ENCODE measurements at regions not wholly inside any gene's neighbourhood (a gene's known extent, or its start where the extent isn't known, plus 50 kb on each side); places are given as distances from the start of the nearest gene placed in this dataset.

DNA sequence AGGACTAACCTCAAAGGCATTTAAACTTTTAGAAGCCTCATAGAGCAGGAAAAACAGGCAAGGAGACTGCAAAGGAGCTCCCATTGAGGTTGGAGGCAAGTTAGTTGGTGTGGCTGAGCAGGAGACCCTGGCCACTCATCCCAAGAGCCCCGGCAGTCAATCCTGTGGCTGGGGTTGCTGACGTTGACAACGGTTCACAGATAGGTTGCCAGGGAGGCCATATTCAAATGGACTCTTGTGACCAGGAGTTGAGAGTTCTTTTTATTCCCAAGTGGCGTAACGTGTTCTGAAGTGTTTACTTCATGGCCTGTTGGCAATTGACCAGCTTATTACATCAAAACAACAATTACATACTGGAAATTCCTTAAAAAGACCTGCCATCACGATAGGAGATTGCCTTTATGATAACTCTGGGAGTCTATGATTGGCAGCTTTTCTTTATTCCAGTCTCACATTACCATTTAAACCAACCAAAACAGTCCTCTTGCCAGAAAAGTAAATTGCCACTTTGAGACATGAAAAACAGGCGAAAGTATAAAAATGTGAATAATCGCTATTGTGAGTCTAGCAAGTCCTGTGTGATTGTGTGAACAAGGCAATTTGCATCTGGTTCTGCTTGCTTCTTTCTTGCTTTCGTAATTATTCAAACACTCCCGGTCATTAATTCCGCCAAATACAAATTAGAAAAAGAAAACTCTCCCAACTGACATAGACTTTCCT, 394.9 kb downstream of the MED10 start:
- no peak for DNase-seq
- TF ChIP-seq, protein P1, sequence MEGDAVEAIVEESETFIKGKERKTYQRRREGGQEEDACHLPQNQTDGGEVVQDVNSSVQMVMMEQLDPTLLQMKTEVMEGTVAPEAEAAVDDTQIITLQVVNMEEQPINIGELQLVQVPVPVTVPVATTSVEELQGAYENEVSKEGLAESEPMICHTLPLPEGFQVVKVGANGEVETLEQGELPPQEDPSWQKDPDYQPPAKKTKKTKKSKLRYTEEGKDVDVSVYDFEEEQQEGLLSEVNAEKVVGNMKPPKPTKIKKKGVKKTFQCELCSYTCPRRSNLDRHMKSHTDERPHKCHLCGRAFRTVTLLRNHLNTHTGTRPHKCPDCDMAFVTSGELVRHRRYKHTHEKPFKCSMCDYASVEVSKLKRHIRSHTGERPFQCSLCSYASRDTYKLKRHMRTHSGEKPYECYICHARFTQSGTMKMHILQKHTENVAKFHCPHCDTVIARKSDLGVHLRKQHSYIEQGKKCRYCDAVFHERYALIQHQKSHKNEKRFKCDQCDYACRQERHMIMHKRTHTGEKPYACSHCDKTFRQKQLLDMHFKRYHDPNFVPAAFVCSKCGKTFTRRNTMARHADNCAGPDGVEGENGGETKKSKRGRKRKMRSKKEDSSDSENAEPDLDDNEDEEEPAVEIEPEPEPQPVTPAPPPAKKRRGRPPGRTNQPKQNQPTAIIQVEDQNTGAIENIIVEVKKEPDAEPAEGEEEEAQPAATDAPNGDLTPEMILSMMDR (IDR thresholded peaks at IDR 0.05; ENCODE audit: low read depth, low read length, missing control alignments) = no peak
- in situ Hi-C loops (cut with HindIII; ENCODE audit: low pct_ligation_motif_present, low sequenced_read_pairs) = no loop called here
- Histone ChIP-seq H3K36me3 (replicated peaks) (no peaks in the 10 kb centered on the region), H3K27ac (no peak overlapping the region), H3K27me3 (replicated peaks) (no peaks in the 10 kb centered on the region), H3K4me3 (ENCODE audit: low read depth, low read length) (no peak overlapping the region)

GRCh38 chr5:5981562-5981961, 396.8 kb downstream of the MED10 start:
- in situ Hi-C loops (cut with HindIII; ENCODE audit: low pct_ligation_motif_present, low sequenced_read_pairs) = no loop called here
- H3K27ac ChIP-seq = no peak overlapping the region
- TF ChIP-seq, protein P1 (IDR thresholded peaks at IDR 0.05; ENCODE audit: low read depth, low read length, missing control alignments) = no peak
- H3K36me3 ChIP-seq (replicated peaks) = no peaks in the 10 kb centered on the region
- DNase-seq = no peak
- H3K27me3 ChIP-seq (replicated peaks) = no peaks in the 10 kb centered on the region
- no peak overlapping the region for H3K4me3 ChIP-seq (ENCODE audit: low read depth, low read length)

DNA sequence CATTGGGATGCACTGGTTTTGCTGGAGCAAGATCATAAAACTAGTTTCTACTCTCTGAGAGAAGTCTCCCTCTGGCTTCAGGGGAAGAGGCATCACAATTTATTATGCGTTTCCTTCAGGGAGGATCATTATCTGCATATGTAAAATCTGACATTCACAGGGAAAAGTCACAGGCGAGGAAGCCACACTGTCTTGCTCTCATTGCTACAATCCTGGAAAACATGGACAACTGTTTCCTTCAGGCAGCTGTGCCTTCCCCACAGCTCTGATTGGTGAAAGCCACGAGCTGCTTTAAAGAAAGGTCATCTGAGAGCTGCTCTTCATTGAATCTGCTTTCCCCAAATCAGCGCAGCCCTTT, 397.8 kb downstream of the MED10 start:
- no peaks in the 10 kb centered on the region for H3K27me3 ChIP-seq (replicated peaks)
- no peak overlapping the region for H3K4me3 ChIP-seq (ENCODE audit: low read depth, low read length)
- TF ChIP-seq, protein P1 (IDR thresholded peaks at IDR 0.05; ENCODE audit: low read depth, low read length, missing control alignments) = no peak
- H3K27ac ChIP-seq = no peak overlapping the region
- DNase-seq = no peak
- in situ Hi-C loops (cut with HindIII; ENCODE audit: low pct_ligation_motif_present, low sequenced_read_pairs) = no loop called here
- H3K36me3 ChIP-seq (replicated peaks) = no peaks in the 10 kb centered on the region

DNA sequence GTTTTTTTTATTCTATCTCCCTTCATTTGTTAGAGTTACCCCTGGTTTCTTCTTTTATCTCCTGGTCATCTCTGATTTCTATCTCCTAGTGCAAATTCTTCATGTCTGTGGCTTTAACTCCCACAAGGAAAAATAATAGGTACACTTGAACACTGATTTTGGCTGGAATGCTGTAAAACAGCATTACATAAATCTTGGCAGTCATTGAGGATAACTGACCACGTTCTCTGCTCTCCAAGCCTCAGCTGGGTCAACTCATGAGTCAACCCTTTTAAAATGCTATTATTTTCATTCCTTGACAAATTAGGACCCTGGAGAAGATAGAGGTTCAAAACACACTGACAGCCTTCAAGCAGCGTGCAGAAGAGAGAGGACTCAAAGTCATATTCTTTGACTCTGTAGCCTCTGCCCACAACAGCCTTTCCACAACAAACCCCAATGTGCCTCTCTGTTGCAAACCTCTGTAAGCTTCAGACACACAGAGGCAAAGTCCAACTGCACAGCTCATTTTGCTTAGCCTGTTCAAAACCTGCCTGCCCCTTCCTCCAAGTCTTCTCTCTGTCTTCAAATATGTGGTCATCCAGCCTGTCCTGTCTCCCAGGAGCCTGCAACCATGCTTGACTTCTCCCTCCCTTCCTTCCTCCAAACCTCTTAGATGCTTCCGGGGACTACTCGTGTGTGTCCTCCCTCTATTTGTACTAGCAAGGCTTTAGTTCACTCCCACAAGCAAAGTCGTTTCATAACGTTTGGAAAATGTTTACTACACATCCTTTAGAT, 398.4 kb downstream of the MED10 start:
- in situ Hi-C loops (cut with HindIII; ENCODE audit: low pct_ligation_motif_present, low sequenced_read_pairs) = no loop called here
- no peaks in the 10 kb centered on the region for H3K27me3 ChIP-seq (replicated peaks)
- DNase-seq = no peak
- no peak overlapping the region for H3K4me3 ChIP-seq (ENCODE audit: low read depth, low read length)
- no peak overlapping the region for H3K27ac ChIP-seq
- H3K36me3 ChIP-seq (replicated peaks) = no peaks in the 10 kb centered on the region
- TF ChIP-seq, protein P1 (IDR thresholded peaks at IDR 0.05; ENCODE audit: low read depth, low read length, missing control alignments) = no peak

DNA sequence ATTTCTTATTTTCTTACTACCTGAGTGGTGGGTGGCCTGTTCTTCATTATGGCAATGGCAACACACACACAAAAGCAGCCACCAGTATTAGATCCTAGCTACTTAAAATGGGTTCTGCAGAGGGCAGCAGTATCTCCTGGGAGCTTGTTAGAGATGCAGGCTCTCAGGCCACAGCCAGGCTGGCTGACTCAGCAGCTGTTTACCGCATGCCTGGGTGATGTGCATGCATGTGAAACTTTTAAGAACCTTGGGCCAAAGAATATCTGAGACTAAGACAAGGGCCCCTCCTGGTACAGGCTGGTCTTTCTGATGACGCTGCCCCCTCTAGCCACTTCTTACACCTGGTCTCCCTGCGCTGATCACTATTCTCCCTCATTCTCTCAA, 399.0 kb downstream of the MED10 start:
- Histone ChIP-seq H3K27ac (no peak overlapping the region), H3K27me3 (replicated peaks) (no peaks in the 10 kb centered on the region), H3K36me3 (replicated peaks) (no peaks in the 10 kb centered on the region), H3K4me3 (ENCODE audit: low read depth, low read length) (no peak overlapping the region)
- TF ChIP-seq, protein P1 (IDR thresholded peaks at IDR 0.05; ENCODE audit: low read depth, low read length, missing control alignments) = no peak
- in situ Hi-C loops (cut with HindIII; ENCODE audit: low pct_ligation_motif_present, low sequenced_read_pairs) = no loop called here
- DNase-seq = no peak
